GM12878 (cell line): ENCODE measurements at regions not wholly inside any gene's neighbourhood (a gene's known extent, or its start where the extent isn't known, plus 50 kb on each side); places are given as distances from the start of the nearest gene placed in this dataset.

Source experiments
- ATAC-seq: fragments of 200-7000 bp; cut with Tn5 transposase; 3 replicates; pipeline ENCODE4 v1.9.1; 2020; ENCODE audit warnings: mild to moderate bottlenecking, moderate library complexity
- BruUV-seq: library from RNA; stranded (reverse); fragments of 400-500 nt; replicated peaks from 2 replicates; lab custom pipeline; 2021; lab: Mats Ljungman, UMichigan
- CTCF ChIA-PET: fragments of 300-600 bp; sonication (Branson Sonifier 250); formaldehyde crosslinking; extraction: SDS; loops from one replicate; lab custom pipeline; 2021; ENCODE audit warnings: inconsistent platforms; lab: Yijun Ruan, JAX
- POLR2A ChIA-PET: fragments of 350-600 bp; formaldehyde crosslinking; extraction: SDS; loops from one replicate; lab custom pipeline; 2021; ENCODE audit warnings: inconsistent platforms; lab: Charles Lee
- RAD21 ChIA-PET: fragments of 300-600 bp; sonication (Branson Sonifier 250); formaldehyde crosslinking; loops from one replicate; lab custom pipeline; 2023; ENCODE audit warnings: antibody characterized with exemption; ENCODE audit not compliant: unreplicated experiment; lab: Charles Lee
- SMC1A ChIA-PET: fragments of 300-600 bp; sonication (Branson Sonifier 250); formaldehyde crosslinking; loops from one replicate; lab custom pipeline; 2023; ENCODE audit not compliant: unreplicated experiment, uncharacterized antibody; lab: Charles Lee
- DNase-seq: peaks from one replicate; pipeline ENCODE4 v3.0.0-alpha.2; 2011; ENCODE audit warnings: low read depth, low spot score
- FAIRE-seq: peaks from 3 replicates; lab custom pipeline; 2011; peaks lifted over from hg19 to GRCh38; lab: Jason Lieb, UNC
- H2AFZ ChIP-seq: 2 replicates; pipeline ENCODE4 v1.6.0; 2011; ENCODE audit warnings: low read depth, low read length, control low read depth; ENCODE audit not compliant: control insufficient read depth
- H3K27ac ChIP-seq: 2 replicates; pipeline ENCODE4 v1.5.1; 2011; ENCODE audit warnings: control low read depth; ENCODE audit not compliant: control insufficient read depth, insufficient read depth
- H3K27me3 ChIP-seq, 2 experiments: replicated peaks in 1 of 2; 2 replicates each; pipeline versions ENCODE4 v1.6.0 to v1.6.1; 2011; ENCODE audit warnings: low read length in 1 of 2; ENCODE audit not compliant: control insufficient read depth in 2 of 2, insufficient read depth in 2 of 2
- H3K36me3 ChIP-seq, 2 experiments: 2 replicates each; pipeline ENCODE4 v1.5.1; 2011; ENCODE audit warnings: low read length in 1 of 2; ENCODE audit not compliant: control insufficient read depth in 2 of 2, insufficient read depth in 2 of 2
- H3K4me1 ChIP-seq: 2 replicates; pipeline ENCODE4 v1.6.1; 2011; ENCODE audit warnings: mild to moderate bottlenecking, low read length, moderate library complexity, mixed read lengths; ENCODE audit not compliant: control insufficient read depth, insufficient read depth
- H3K4me2 ChIP-seq: 2 replicates; pipeline ENCODE4 v1.6.0; 2011; ENCODE audit warnings: control low read depth; ENCODE audit not compliant: control insufficient read depth, insufficient read depth
- H3K4me3 ChIP-seq: fragments of 200-600 bp; sonication (generic); 2 replicates; pipeline ENCODE4 v1.5.1; 2016
- H3K79me2 ChIP-seq: 2 replicates; pipeline ENCODE4 v1.6.0; 2011; ENCODE audit warnings: low read length; ENCODE audit not compliant: control insufficient read depth, insufficient read depth
- H3K9ac ChIP-seq: 2 replicates; pipeline ENCODE4 v1.8.0; 2011; ENCODE audit warnings: low read length, control low read depth, mixed read lengths; ENCODE audit not compliant: control insufficient read depth, insufficient read depth
- H3K9me3 ChIP-seq: replicated peaks from 3 replicates; pipeline ENCODE4 v1.5.1; 2011; ENCODE audit warnings: mild to moderate bottlenecking, low read length; ENCODE audit not compliant: control insufficient read depth, insufficient read depth
- H4K20me1 ChIP-seq: 2 replicates; pipeline ENCODE4 v1.6.0; 2011; ENCODE audit not compliant: control insufficient read depth, insufficient read depth
- MXI1 ChIP-seq: fragments of 150-350 bp; IDR thresholded peaks from 2 replicates; pipeline ENCODE4 v1.6.1; 2011; ENCODE audit warnings: low read depth, mild to moderate bottlenecking, inconsistent platforms, low read length, improper control_type of control experiment
- NFIC ChIP-seq: IDR thresholded peaks from 2 replicates; pipeline ENCODE4 v1.6.1; 2012; ENCODE audit warnings: low read depth, mild to moderate bottlenecking, inconsistent platforms, low read length, moderate library complexity
- WRNIP1 ChIP-seq: IDR thresholded peaks from 2 replicates; pipeline ENCODE4 v1.6.1; 2011; ENCODE audit warnings: low read depth, low read length, improper control_type of control experiment, borderline replicate concordance
- whole genome bisulfite sequencing: methylation state at CpG from one replicate; pipeline ENCODE4 v1.1.6; 2016; ENCODE audit warnings: low lambda C conversion rate; ENCODE audit not compliant: insufficient replicate concordance, insufficient coverage; ENCODE audit errors: missing lambda C conversion rate; 5-methylcytosine and 5-hydroxymethylcytosine counted together
- in situ Hi-C: fragments of 300-500 bp; cut with MboI; formaldehyde crosslinking; loops from 9 replicates; pipeline ENCODE4 v1.14.3; 2018; ENCODE audit warnings: mixed read lengths
- intact Hi-C: fragments of 100-400 bp; cut with micrococcal nuclease; formaldehyde crosslinking; loops from one replicate; pipeline ENCODE4 v1.14.2; 2022; ENCODE audit not compliant: unreplicated experiment
- TF ChIP-seq, protein P1 (sequence below): IDR thresholded peaks from 2 replicates; pipeline ENCODE4 v1.6.1; 2012; ENCODE audit warnings: mild to moderate bottlenecking, low read depth, low read length

DNA sequence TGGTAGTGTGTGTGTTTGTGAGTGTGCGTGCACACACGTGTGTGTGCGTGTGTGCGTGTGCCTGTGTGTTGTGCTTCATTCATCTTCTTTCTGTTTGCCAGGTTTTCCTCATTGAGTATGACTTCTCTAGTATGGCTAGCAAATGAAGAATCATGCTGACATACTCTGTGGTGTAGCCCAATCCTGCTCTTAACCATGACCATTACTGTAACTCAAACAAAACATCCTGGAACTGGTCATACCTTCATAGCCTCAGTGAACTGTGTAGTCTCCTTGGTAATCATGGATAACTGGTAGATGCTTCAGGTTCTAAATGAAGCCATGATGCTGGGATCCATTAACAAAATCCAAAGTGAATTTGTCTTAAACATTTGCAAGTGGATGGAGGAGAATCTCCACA, 1117.7 kb downstream of the BCL11B start (continued):
- TF ChIP-seq, protein P1, sequence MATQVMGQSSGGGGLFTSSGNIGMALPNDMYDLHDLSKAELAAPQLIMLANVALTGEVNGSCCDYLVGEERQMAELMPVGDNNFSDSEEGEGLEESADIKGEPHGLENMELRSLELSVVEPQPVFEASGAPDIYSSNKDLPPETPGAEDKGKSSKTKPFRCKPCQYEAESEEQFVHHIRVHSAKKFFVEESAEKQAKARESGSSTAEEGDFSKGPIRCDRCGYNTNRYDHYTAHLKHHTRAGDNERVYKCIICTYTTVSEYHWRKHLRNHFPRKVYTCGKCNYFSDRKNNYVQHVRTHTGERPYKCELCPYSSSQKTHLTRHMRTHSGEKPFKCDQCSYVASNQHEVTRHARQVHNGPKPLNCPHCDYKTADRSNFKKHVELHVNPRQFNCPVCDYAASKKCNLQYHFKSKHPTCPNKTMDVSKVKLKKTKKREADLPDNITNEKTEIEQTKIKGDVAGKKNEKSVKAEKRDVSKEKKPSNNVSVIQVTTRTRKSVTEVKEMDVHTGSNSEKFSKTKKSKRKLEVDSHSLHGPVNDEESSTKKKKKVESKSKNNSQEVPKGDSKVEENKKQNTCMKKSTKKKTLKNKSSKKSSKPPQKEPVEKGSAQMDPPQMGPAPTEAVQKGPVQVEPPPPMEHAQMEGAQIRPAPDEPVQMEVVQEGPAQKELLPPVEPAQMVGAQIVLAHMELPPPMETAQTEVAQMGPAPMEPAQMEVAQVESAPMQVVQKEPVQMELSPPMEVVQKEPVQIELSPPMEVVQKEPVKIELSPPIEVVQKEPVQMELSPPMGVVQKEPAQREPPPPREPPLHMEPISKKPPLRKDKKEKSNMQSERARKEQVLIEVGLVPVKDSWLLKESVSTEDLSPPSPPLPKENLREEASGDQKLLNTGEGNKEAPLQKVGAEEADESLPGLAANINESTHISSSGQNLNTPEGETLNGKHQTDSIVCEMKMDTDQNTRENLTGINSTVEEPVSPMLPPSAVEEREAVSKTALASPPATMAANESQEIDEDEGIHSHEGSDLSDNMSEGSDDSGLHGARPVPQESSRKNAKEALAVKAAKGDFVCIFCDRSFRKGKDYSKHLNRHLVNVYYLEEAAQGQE, result no peak

DNA sequence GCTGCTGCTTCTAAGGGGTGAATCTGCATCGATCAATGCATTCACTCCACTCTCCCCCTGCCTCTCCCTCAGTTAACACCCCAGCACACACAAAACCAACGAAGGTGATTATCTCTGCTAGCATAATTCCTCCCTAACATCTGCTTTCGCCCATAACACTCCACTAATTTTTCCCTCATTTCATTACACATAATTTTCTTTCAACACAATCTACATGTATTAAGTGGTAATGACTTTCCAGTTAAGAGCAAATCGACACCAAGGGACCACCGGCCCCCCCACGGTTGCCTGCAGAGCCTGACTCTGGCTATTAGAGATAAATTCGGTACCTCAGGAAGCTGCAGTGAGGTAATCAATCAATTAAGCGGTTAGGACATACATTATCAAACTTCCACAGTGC, 1115.6 kb downstream of the BCL11B start:
- Histone ChIP-seq H3K27ac (no peak overlapping the region), H3K9me3 (no peaks in the 10 kb centered on the region), H4K20me1 (no peaks in the 10 kb centered on the region), H3K79me2 (no peaks in the 10 kb centered on the region), H3K9ac (no peak overlapping the region), H3K4me2 (no peak overlapping the region), H2AFZ (no peak overlapping the region), H3K36me3 (no peaks in the 10 kb centered on the region), H3K27me3 (no peaks in the 10 kb centered on the region), H3K4me3 (no peak overlapping the region), H3K4me1 (no peaks in the 10 kb centered on the region)
- no TSS peak for BruUV-seq
- DNase-seq (no peak), FAIRE-seq (no peak), ATAC-seq (no peak)
- in situ Hi-C loops (no loop called here), intact Hi-C loops (no loop called here)
- CTCF ChIA-PET, result interaction anchor here (1.6 kb wide), 1 partner anchor 20 kb away, joined by 3 read pairs; no protein-coding TSS in a partner anchor
- SMC1A ChIA-PET, result interaction anchor here (0.8 to 18.9 kb wide), 5 partner anchors 9 to 35 kb away, joined by 3 to 296 read pairs (median 4); no protein-coding TSS in a partner anchor
- POLR2A ChIA-PET, result interaction anchor here (0.6 to 1.3 kb wide), 2 partner anchors 9 to 12 kb away, joined by 5 to 6 read pairs; no protein-coding TSS in a partner anchor
- 8% methylated on average over 8 of the region's 8 CpGs for WGBS
- RAD21 ChIA-PET, result interaction anchor here (1.0 to 1.4 kb wide), 3 partner anchors 16 to 71 kb away, joined by 3 to 11 read pairs (median 3); no protein-coding TSS in a partner anchor
- TF ChIP-seq NFIC (no peak), WRNIP1 (no peak), MXI1 (no peak)
